ENCODE measurements at regions not wholly inside any gene's neighbourhood (a gene's known extent, or its start where the extent isn't known, plus 50 kb on each side); places are given as distances from the start of the nearest gene placed in this dataset.

- Histone ChIP-seq H3K14ac (replicated peaks; ENCODE audit: low read depth, low read length) (no peak overlapping the region), H3K23ac (ENCODE audit: low read depth, low read length) (no peak overlapping the region), H3K4me2 (ENCODE audit: low read depth, low read length) (no peak overlapping the region), H4K5ac (ENCODE audit: low read depth, low read length) (no peak overlapping the region), H3K9me1 (ENCODE audit: insufficient read depth, low read length) (no peaks in the 10 kb centered on the region), H2AK9ac (replicated peaks; ENCODE audit: low read depth, low read length, poor library complexity) (no peak overlapping the region), H3K9me3 (ENCODE audit: control insufficient read depth, insufficient read depth, low read length) (peaks cover 47% of the 10 kb centered on the region), H3K18ac (ENCODE audit: low read depth, low read length) (no peak overlapping the region), H3K56ac (ENCODE audit: extremely low read depth, insufficient read depth, low read length) (no peak overlapping the region), H3K4me1 (ENCODE audit: control insufficient read depth, insufficient read depth, low read length) (no peaks in the 10 kb centered on the region), H2BK120ac (ENCODE audit: low read depth, low read length) (no peak overlapping the region), H3K4me3 (ENCODE audit: insufficient read depth, low read depth, low read length) (no peak overlapping the region), H2BK15ac (ENCODE audit: low read depth, low read length) (no peak overlapping the region), H4K8ac (ENCODE audit: low read depth in 2 of 2, low read length in 2 of 2) (no peak overlapping the region), H3K36me3 (ENCODE audit: control insufficient read depth, insufficient read depth, low read length) (no peaks in the 10 kb centered on the region), H3K27ac (ENCODE audit: insufficient read depth, low read length) (no peak overlapping the region), H2BK5ac (ENCODE audit: low read depth, low read length, poor library complexity, severe bottlenecking) (no peak overlapping the region), H2AK5ac (ENCODE audit: low read depth, low read length) (no peak overlapping the region), H4K91ac (ENCODE audit: insufficient read depth, low read depth, low read length) (no peak overlapping the region), H3K4ac (ENCODE audit: low read depth, low read length) (no peak overlapping the region), H3K79me1 (ENCODE audit: low read depth in 1 of 2, low read length in 2 of 2) (no peaks in the 10 kb centered on the region), H2BK20ac (ENCODE audit: low read depth, low read length) (no peak overlapping the region), H3K9ac (ENCODE audit: low read depth, low read length) (no peak overlapping the region), H4K20me1 (ENCODE audit: insufficient read depth, low read length) (no peaks in the 10 kb centered on the region), H2AFZ (replicated peaks; ENCODE audit: low read length, poor library complexity) (no peak overlapping the region), H3K27me3 (ENCODE audit: control insufficient read depth, insufficient read depth, low read length) (no peaks in the 10 kb centered on the region)
- intact Hi-C loops (cut with micrococcal nuclease), result no loop called here
- ChIA-PET CTCF (no interaction called here), POLR2A (ENCODE audit: unreplicated experiment) (no interaction called here)
- TF ChIP-seq POLR2A (IDR thresholded peaks at IDR 0.05; ENCODE audit: low read depth, low read length) (no peak), FOS (IDR thresholded peaks at IDR 0.05; ENCODE audit: low read depth, low read length) (no peak), MAZ (IDR thresholded peaks at IDR 0.05; ENCODE audit: borderline replicate concordance, low read depth, low read length) (no peak), MXI1 (IDR thresholded peaks at IDR 0.05; ENCODE audit: borderline replicate concordance, low read depth, low read length) (no peak), NFE2L2 (IDR thresholded peaks at IDR 0.05; ENCODE audit: low read depth, low read length) (no peak), CEBPB (IDR thresholded peaks at IDR 0.05; ENCODE audit: low read depth, low read length) (no peak), RAD21 (IDR thresholded peaks at IDR 0.05; ENCODE audit: low read length) (no peak), RCOR1 (IDR thresholded peaks at IDR 0.05; ENCODE audit: insufficient replicate concordance, low read length) (no peak), CTCF (conservative IDR thresholded peaks at IDR 0.05; ENCODE audit: low read depth, low read length) (no peak), RFX5 (IDR thresholded peaks at IDR 0.05; ENCODE audit: low read depth, low read length) (no peak), CHD1 (IDR thresholded peaks at IDR 0.05; ENCODE audit: low read depth, low read length) (no peak)
- 62% methylated on average over 10 of the region's 22 CpGs; no CpG with 5 or more reads in 1 of the 2 experiments for WGBS, 2 experiments (ENCODE audit: extremely low coverage in 2 of 2, insufficient read length in 1 of 2)
- no TSS peak for BruUV-seq (replicated peaks)
- in situ Hi-C loops (cut with MboI; ENCODE audit: low sequenced_read_pairs), result no loop called here
- DNase-seq (no peak), ATAC-seq (ENCODE audit: low read depth) (no peak)
- dilution Hi-C loops (cut with HindIII; ENCODE audit: low sequenced_read_pairs, unreplicated experiment), result no loop called here
Measured at GRCh38 chr12:131222329-131223139, 268.8 kb downstream of the ADGRD1 start.

Measured in IMR-90 (cell line).